ENCODE measurements at regions not wholly inside any gene's neighbourhood (a gene's known extent, or its start where the extent isn't known, plus 50 kb on each side); places are given as distances from the start of the nearest gene placed in this dataset.

GRCh38 chr18:10340821-10341220, 113.6 kb upstream of the APCDD1 start:
- intact Hi-C loops (cut with DNase I), result no loop called here
- H3K4me1 ChIP-seq (ENCODE audit: insufficient read depth), result no peaks in the 10 kb centered on the region
- H3K36me3 ChIP-seq, result no peaks in the 10 kb centered on the region
- TF ChIP-seq EP300 (IDR thresholded peaks at IDR 0.05) (no peak), CTCF (IDR thresholded peaks at IDR 0.05) (no peak), POLR2A (IDR thresholded peaks at IDR 0.05) (no peak)
- 86 to 92% (median 89%) methylated on average over 5 of the region's 5 CpGs for WGBS, 3 donors
- no peak for DNase-seq
- H3K4me3 ChIP-seq, result no peak overlapping the region
- H3K27ac ChIP-seq, result no peak overlapping the region
- no peaks in the 10 kb centered on the region for H3K27me3 ChIP-seq
- H3K9me3 ChIP-seq, result no peaks in the 10 kb centered on the region

GRCh38 chr18:10343778-10344177, 110.7 kb upstream of the APCDD1 start:
- H3K27ac ChIP-seq, result no peak overlapping the region

GRCh38 chr18:10346749-10347415, 107.6 kb upstream of the APCDD1 start:
- 57 to 75% (median 62%) methylated on average over 17 of the region's 17 CpGs for WGBS, 3 donors
- TF ChIP-seq EP300 (IDR thresholded peaks at IDR 0.05) (no peak), CTCF (IDR thresholded peaks at IDR 0.05) (no peak), POLR2A (IDR thresholded peaks at IDR 0.05) (no peak)

More at GRCh38 chr18:10343778-10344177, 110.7 kb upstream of the APCDD1 start:
- 83 to 93% (median 90%) methylated on average over 11 of the region's 11 CpGs for WGBS, 3 donors
- DNase-seq, result no peak
- peaks cover 5% of the 10 kb centered on the region for H3K4me1 ChIP-seq (ENCODE audit: insufficient read depth)
- no peak overlapping the region for H3K4me3 ChIP-seq
- no peaks in the 10 kb centered on the region for H3K9me3 ChIP-seq
- intact Hi-C loops (cut with DNase I), result no loop called here
- TF ChIP-seq POLR2A (IDR thresholded peaks at IDR 0.05), result no peak
- H3K36me3 ChIP-seq, result no peaks in the 10 kb centered on the region
- H3K27me3 ChIP-seq, result no peaks in the 10 kb centered on the region

GRCh38 chr18:10349561-10349960, 104.9 kb upstream of the APCDD1 start:
- no peak for TF ChIP-seq POLR2A (IDR thresholded peaks at IDR 0.05)
- TF ChIP-seq CTCF (IDR thresholded peaks at IDR 0.05), result no peak
- TF ChIP-seq EP300 (IDR thresholded peaks at IDR 0.05), result no peak
- H3K27me3 ChIP-seq, result no peaks in the 10 kb centered on the region
- intact Hi-C loops (cut with DNase I), result no loop called here
- H3K36me3 ChIP-seq, result no peaks in the 10 kb centered on the region
- DNase-seq, result no peak
- no peak overlapping the region for H3K27ac ChIP-seq
- no peak overlapping the region for H3K4me3 ChIP-seq
- peaks cover 8% of the 10 kb centered on the region for H3K4me1 ChIP-seq (ENCODE audit: insufficient read depth)
- H3K9me3 ChIP-seq, result no peaks in the 10 kb centered on the region
- WGBS, 3 donors, result 91 to 97% (median 94%) methylated on average over 4 of the region's 4 CpGs

More at GRCh38 chr18:10346749-10347415, 107.6 kb upstream of the APCDD1 start:
- H3K27me3 ChIP-seq, result no peaks in the 10 kb centered on the region
- H3K4me1 ChIP-seq (ENCODE audit: insufficient read depth), result peaks cover 5% of the 10 kb centered on the region
- intact Hi-C loops (cut with DNase I), result no loop called here
- H3K9me3 ChIP-seq, result no peaks in the 10 kb centered on the region
- H3K4me3 ChIP-seq, result no peak overlapping the region
- DNase-seq, result no peak
- H3K36me3 ChIP-seq, result no peaks in the 10 kb centered on the region
- H3K27ac ChIP-seq, result no peak overlapping the region

GRCh38 chr18:10350661-10351060, 103.8 kb upstream of the APCDD1 start:
- peaks cover 8% of the 10 kb centered on the region for H3K4me1 ChIP-seq (ENCODE audit: insufficient read depth)
- no peak overlapping the region for H3K4me3 ChIP-seq
- H3K27me3 ChIP-seq, result no peaks in the 10 kb centered on the region
- TF ChIP-seq EP300 (IDR thresholded peaks at IDR 0.05) (no peak), POLR2A (IDR thresholded peaks at IDR 0.05) (no peak), CTCF (IDR thresholded peaks at IDR 0.05) (no peak)
- no peaks in the 10 kb centered on the region for H3K9me3 ChIP-seq
- H3K27ac ChIP-seq, result no peak overlapping the region
- no peaks in the 10 kb centered on the region for H3K36me3 ChIP-seq
- no peak for DNase-seq
- intact Hi-C loops (cut with DNase I), result no loop called here
- 86 to 97% (median 96%) methylated on average over 10 of the region's 10 CpGs for WGBS, 3 donors

Measured in ovary (tissue), 7 donors.